HEK293 (cell line): ENCODE measurements at regions not wholly inside any gene's neighbourhood (a gene's known extent, or its start where the extent isn't known, plus 50 kb on each side); places are given as distances from the start of the nearest gene placed in this dataset.

Source experiments
- BCL11A ChIP-seq: fragments of 450-650 bp; formaldehyde crosslinking; IDR thresholded peaks from 2 replicates; pipeline ENCODE4 v1.5.1; 2016; ENCODE audit warnings: low read depth, missing biosample characterization, missing genetic modification characterization
- CTCF ChIP-seq: fragments of 450-650 bp; formaldehyde crosslinking; IDR thresholded peaks from 2 replicates; pipeline ENCODE4 v1.5.1; 2016; ENCODE audit warnings: missing biosample characterization, missing genetic modification characterization
- REST ChIP-seq: fragments of 450-650 bp; formaldehyde crosslinking; IDR thresholded peaks from 2 replicates; pipeline ENCODE4 v1.5.1; 2016; ENCODE audit warnings: missing biosample characterization, missing genetic modification characterization
- SCRT2 ChIP-seq: fragments of 450-650 bp; formaldehyde crosslinking; IDR thresholded peaks from 2 replicates; pipeline ENCODE4 v1.5.1; 2016; ENCODE audit warnings: missing biosample characterization, missing genetic modification characterization
- ZNF335 ChIP-seq: fragments of 450-650 bp; formaldehyde crosslinking; conservative IDR thresholded peaks from 2 replicates; pipeline ENCODE4 v1.5.1; 2016; ENCODE audit warnings: missing biosample characterization, missing genetic modification characterization

GRCh38 chr6:91761621-91762020, 1174.7 kb upstream of the MAP3K7 start:
- TF ChIP-seq CTCF (tag by site-specific recombination) (no peak), BCL11A (tag by site-specific recombination) (no peak), SCRT2 (no peak), ZNF335 (tag by site-specific recombination) (no peak), REST (tag by site-specific recombination) (no peak)
